GM04504 (cell line): ENCODE measurements at regions not wholly inside any gene's neighbourhood (a gene's known extent, or its start where the extent isn't known, plus 50 kb on each side); places are given as distances from the start of the nearest gene placed in this dataset.
"Not testable (repeated sequence)": the region's sequence is repeated elsewhere in the genome, so short reads cannot be mapped to it uniquely, and the experiment has no call there.

Experiments used
- DNase-seq: peaks from one replicate; pipeline ENCODE4 v3.0.0-alpha.2; 2012; ENCODE audit warnings: low read depth

DNA sequence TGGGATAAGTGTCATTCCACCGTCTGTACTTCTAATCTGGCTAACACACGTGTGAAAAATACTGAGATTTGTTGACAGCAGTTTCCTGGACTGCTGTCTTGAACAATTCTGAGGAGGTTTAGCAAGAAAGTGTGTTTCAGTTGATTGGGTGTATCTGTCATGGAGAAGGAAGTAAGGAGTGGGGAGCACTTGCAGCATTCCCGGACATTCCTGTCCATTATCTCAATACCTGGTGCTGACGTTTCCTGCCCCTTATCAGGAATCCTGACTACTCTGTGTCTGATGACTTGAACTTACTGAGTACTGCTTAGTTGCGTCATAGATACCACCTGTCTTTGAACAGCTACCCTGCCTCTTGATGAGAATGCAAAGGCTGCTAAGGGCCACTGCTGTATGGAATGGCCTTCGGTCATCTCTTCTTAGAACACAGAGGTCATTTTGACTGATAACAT lies 72.0 kb upstream of the VKORC1L1 start:
- no peak for DNase-seq

DNA sequence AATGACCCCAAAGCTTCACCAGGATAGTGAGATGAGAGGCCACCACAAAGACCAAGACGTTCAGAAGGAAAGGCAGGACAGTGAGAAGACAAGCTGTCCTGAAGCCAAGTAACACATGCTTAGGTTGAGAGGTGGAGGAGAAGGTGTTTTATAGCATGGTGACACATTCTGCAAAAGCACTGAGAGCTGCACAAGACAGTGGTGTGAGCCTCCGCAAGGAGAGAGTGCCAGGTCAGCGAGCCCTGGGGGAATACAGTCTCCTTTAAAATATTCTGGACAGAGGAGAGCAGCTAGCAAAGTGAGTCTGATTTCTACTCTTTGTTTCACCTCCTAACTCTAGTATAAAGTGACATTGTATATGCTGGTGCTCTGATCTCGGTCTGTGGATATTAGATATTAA lies 68.0 kb upstream of the VKORC1L1 start:
- no peak for DNase-seq

DNA sequence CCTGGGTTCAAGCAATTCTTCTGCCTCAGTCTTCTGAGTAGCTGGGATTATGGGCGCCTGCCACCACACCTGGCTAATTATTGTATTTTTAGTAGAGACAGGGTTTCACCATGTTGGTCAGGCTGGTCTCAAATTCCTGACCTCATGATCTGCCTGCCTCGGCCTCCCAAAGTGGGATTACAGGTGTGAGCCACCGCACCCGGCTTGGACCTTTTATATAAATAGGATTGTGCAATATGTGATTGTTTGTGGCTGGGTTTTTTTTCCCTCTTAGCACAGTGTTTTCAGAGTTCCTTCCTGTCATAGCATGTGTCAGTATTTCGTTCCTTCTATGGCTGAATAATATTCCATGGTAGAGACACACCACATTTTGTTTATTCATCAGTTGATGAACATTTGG lies 65.8 kb upstream of the VKORC1L1 start:
- DNase-seq, result not testable (repeated sequence)

DNA sequence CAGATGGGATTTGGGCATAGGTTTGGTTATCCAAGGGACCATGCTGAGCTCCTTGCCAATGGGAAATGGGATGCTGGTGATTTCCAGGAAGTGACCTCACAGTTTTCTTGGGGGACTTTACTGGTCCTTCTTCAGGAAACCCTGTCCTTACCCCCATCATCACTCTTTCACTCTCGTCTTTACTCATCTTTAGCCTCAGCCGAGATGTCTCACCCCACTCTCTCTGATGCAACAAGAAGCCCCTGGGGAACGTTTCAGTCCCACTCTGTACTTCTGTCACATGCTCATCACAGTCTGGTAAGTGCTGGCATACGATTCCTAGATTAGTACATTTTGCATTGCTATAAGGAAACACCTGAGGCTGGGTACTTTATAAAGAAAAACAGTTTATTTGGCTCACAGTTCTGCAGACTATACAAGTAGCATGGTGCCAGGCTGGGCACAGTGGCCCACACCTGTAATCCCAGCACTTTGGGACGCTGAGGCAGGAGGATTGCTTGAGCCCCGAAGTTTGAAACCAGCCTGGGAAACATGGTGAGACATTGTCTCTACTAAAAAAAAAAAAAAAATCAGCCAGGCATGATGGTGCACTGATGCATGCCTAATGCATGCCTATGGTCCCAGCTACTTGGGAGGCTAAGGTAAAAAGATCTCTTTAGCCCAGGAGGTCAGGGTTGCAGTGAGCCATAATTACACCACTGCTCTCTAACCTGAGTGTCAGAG lies 63.5 kb upstream of the VKORC1L1 start:
- DNase-seq, result no peak

DNA sequence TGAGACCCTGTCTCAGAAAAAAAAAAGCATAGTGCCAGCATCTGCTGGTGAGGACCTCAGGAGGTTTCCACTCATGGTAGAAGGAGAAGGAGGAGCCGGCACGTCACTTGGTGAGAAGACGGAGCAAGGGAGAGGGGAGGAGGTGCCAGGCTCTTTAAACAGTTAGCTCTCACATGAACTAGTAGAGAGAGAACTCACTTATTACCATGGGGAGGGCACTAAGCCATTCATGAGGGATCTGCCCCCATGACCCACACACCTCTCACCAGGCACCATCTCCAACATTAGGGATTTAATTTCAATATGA lies 62.9 kb upstream of the VKORC1L1 start:
- no peak for DNase-seq

DNA sequence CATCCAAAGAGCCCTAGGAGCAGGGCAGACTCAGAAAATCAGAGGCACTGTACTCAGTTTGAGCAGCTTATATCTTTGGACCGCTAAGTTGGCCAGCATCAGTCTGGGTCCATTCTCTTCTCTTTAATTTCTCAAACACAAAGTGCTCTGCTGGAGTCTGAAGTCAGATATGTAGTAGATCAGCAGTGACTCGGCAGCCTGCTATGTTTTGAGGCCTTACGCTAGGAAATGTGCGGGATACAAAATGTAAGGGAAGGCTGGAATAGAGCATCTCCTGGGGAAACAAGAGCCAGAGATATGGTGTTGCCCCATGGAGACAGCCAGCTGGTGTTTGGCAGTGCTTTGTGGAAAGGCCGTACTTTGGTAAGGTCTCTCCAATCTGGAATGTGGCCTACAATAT lies 60.6 kb upstream of the VKORC1L1 start:
- DNase-seq, result no peak

DNA sequence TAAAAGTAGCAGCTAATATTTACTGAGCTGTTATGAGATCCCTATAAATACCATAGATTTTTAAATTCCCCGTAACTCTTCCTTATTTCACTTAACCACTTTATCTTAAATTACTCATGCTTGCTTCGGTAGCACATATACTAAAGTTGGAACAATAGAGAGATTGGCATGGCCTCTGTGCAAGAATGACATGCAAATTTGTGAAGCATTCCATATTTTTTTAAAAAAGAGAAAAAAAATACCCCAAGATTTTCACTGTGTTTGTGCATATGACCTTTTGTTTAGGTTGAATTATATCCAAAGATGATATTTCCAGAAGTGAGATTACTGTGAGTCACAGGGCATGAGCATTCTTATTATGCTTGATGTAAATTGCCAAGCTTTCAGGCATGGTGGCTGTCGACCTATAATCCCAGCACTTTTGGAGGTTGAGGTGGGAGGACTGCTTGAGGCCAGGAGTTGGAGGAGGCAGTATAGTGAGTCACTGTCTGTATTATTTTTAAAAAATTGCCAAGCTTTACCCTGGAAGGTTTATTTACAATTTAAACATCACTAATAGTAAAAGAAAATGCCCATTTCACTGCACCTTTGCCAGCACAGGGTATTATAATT lies 58.2 kb upstream of the VKORC1L1 start:
- DNase-seq, result not testable (repeated sequence)

DNA sequence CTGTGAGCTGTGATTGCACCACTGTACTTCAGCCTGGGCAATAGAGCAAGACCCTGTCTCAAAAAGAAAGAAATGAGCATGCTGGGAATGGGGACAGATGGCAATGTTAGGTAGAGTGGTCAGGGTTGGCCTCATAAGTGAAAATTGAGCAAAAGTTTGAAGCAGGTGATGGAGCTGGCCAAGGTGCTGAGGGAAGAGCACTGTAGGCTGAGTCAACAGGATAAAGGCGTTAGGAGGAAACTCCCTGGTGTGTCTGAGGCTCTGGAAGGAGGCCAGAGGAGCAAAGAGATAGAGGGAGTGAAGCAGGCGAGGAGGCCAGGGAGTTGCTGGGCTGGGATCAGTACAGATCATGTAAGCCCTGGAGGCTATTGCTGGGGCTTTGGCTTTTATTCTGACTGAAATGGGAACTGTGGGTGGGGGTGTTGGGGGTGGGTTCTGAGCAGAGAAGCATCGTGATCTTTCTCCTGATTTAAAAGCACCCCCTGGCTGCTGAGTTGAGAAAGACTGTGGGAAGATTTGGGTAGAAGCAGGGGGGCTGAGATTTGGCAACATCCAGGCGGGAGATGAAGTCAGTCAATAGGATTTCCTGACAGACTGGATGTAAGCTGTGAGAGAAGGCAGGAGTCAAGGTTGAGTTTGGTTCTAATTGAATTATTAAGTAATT lies 52.5 kb upstream of the VKORC1L1 start:
- no peak for DNase-seq
